ENCODE measurements at regions not wholly inside any gene's neighbourhood (a gene's known extent, or its start where the extent isn't known, plus 50 kb on each side); places are given as distances from the start of the nearest gene placed in this dataset.

GRCh38 chr17:12342609-12343435 is 322.1 kb downstream of the MAP2K4 start:
- Histone ChIP-seq H3K4me1 (no peaks in the 10 kb centered on the region), H3K9me3 (no peaks in the 10 kb centered on the region), H3K27me3 (no peaks in the 10 kb centered on the region), H3K4me3 (ENCODE audit: low read depth, low read length) (no peak overlapping the region), H3K36me3 (no peaks in the 10 kb centered on the region)
- TF ChIP-seq CTCF (IDR thresholded peaks at IDR 0.05; ENCODE audit: low read depth, low read length), result no peak
- no peak for DNase-seq

- Histone ChIP-seq H3K4me1 (no peaks in the 10 kb centered on the region), H3K27me3 (no peaks in the 10 kb centered on the region), H3K36me3 (no peaks in the 10 kb centered on the region), H3K9me3 (no peaks in the 10 kb centered on the region), H3K4me3 (ENCODE audit: low read depth, low read length) (no peak overlapping the region)
- TF ChIP-seq CTCF (IDR thresholded peaks at IDR 0.05; ENCODE audit: low read depth, low read length), result no peak
- no peak for DNase-seq
These were observed 317.2 kb upstream of the MYOCD start for GRCh38 chr17:12348476-12348875.

- DNase-seq, result no peak
These were observed 316.4 kb upstream of the MYOCD start for GRCh38 chr17:12349297-12349696.

GRCh38 chr17:12352127-12352526 is 313.6 kb upstream of the MYOCD start:
- Histone ChIP-seq H3K9me3 (no peaks in the 10 kb centered on the region), H3K36me3 (no peaks in the 10 kb centered on the region), H3K4me1 (no peaks in the 10 kb centered on the region), H3K4me3 (ENCODE audit: low read depth, low read length) (no peak overlapping the region), H3K27me3 (no peaks in the 10 kb centered on the region)
- no peak for TF ChIP-seq CTCF (IDR thresholded peaks at IDR 0.05; ENCODE audit: low read depth, low read length)
- DNase-seq, result no peak

More at GRCh38 chr17:12349297-12349696, 316.4 kb upstream of the MYOCD start:
- Histone ChIP-seq H3K4me3 (ENCODE audit: low read depth, low read length) (no peak overlapping the region), H3K27me3 (no peaks in the 10 kb centered on the region), H3K4me1 (no peaks in the 10 kb centered on the region), H3K9me3 (no peaks in the 10 kb centered on the region), H3K36me3 (no peaks in the 10 kb centered on the region)
- TF ChIP-seq CTCF (IDR thresholded peaks at IDR 0.05; ENCODE audit: low read depth, low read length), result no peak

- Histone ChIP-seq H3K27me3 (no peaks in the 10 kb centered on the region), H3K36me3 (no peaks in the 10 kb centered on the region), H3K4me3 (ENCODE audit: low read depth, low read length) (no peak overlapping the region), H3K9me3 (no peaks in the 10 kb centered on the region), H3K4me1 (no peaks in the 10 kb centered on the region)
- no peak for TF ChIP-seq CTCF (IDR thresholded peaks at IDR 0.05; ENCODE audit: low read depth, low read length)
- DNase-seq, result no peak
These were observed 308.1 kb upstream of the MYOCD start for GRCh38 chr17:12357600-12357999.

GRCh38 chr17:12358477-12358876 is 307.2 kb upstream of the MYOCD start:
- DNase-seq, result no peak
- H3K36me3 ChIP-seq, result no peaks in the 10 kb centered on the region
- H3K9me3 ChIP-seq, result no peaks in the 10 kb centered on the region
- no peak for TF ChIP-seq CTCF (IDR thresholded peaks at IDR 0.05; ENCODE audit: low read depth, low read length)
- H3K4me1 ChIP-seq, result no peaks in the 10 kb centered on the region
- H3K4me3 ChIP-seq (ENCODE audit: low read depth, low read length), result no peak overlapping the region
- no peaks in the 10 kb centered on the region for H3K27me3 ChIP-seq
